Hepatocyte (in vitro differentiated cells): ENCODE measurements at regions not wholly inside any gene's neighbourhood (a gene's known extent, or its start where the extent isn't known, plus 50 kb on each side); places are given as distances from the start of the nearest gene placed in this dataset.

Experiments used
- CTCF ChIP-seq: fragments of 200-600 bp; sonication (generic); IDR thresholded peaks from 2 replicates; pipeline ENCODE4 v1.5.1; 2016; ENCODE audit warnings: antibody characterized with exemption, mild to moderate bottlenecking; ENCODE audit not compliant: poor library complexity
- EZH2phosphoT487 ChIP-seq: fragments of 200-600 bp; sonication (generic); IDR thresholded peaks from one replicate; pipeline ENCODE4 v1.6.1; 2018; ENCODE audit warnings: antibody characterized with exemption, mild to moderate bottlenecking, low read depth, moderate library complexity; ENCODE audit not compliant: unreplicated experiment, severe bottlenecking

- TF ChIP-seq CTCF (no peak), EZH2phosphoT487 (no peak)
These were observed 762.3 kb downstream of the BCL11A start for GRCh38 chr2:59791004-59791618.
